HepG2 (cell line): ENCODE measurements at regions not wholly inside any gene's neighbourhood (a gene's known extent, or its start where the extent isn't known, plus 50 kb on each side); places are given as distances from the start of the nearest gene placed in this dataset.

ENCODE experiments used
- ATF3 ChIP-seq: sonication (generic); formaldehyde crosslinking; IDR thresholded peaks from 2 replicates; pipeline ENCODE4 v1.4.0; 2020; ENCODE audit warnings: missing genetic modification reagents
- CREB1 ChIP-seq, 2 experiments: fragments of 450-650 bp in 1 of 2; IDR thresholded peaks; 2 replicates each; pipeline ENCODE4 v1.6.1; 2016 to 2017; ENCODE audit warnings: control low read depth in 1 of 2, mild to moderate bottlenecking in 1 of 2, missing compliant biosample characterization in 1 of 2, missing genetic modification characterization in 1 of 2
- CTCF ChIP-seq: sonication (generic); formaldehyde crosslinking; IDR thresholded peaks from 2 replicates; pipeline ENCODE4 v1.5.0; 2020; ENCODE audit warnings: mild to moderate bottlenecking, missing genetic modification reagents, moderate library complexity
- FOXK1 ChIP-seq: sonication (generic); formaldehyde crosslinking; IDR thresholded peaks from 2 replicates; pipeline ENCODE4 v1.4.0; 2020; ENCODE audit warnings: low read depth, missing genetic modification reagents, borderline replicate concordance
- IRF1 ChIP-seq: sonication (generic); formaldehyde crosslinking; IDR thresholded peaks from 2 replicates; pipeline ENCODE4 v1.4.0; 2020; ENCODE audit warnings: low read depth, mild to moderate bottlenecking, missing genetic modification reagents
- KAT7 ChIP-seq: IDR thresholded peaks from 2 replicates; pipeline ENCODE4 v1.6.1; 2018; ENCODE audit warnings: borderline replicate concordance, missing compliant biosample characterization
- PRPF4 ChIP-seq: fragments of 200-400 bp; formaldehyde crosslinking; IDR thresholded peaks from 2 replicates; pipeline ENCODE4 v1.6.1; 2016; ENCODE audit warnings: low read length, low read depth; ENCODE audit not compliant: poor library complexity, severe bottlenecking
- TCF12 ChIP-seq, 2 experiments: fragments of 450-650 bp in 1 of 2; sonication (generic) in 1 of 2; formaldehyde crosslinking in 1 of 2; IDR thresholded peaks; 2 replicates each; pipeline versions ENCODE4 v1.6.1 to v1.8.0; 2017 to 2022; ENCODE audit warnings: antibody characterized with exemption in 1 of 2, mild to moderate bottlenecking in 1 of 2, missing genetic modification reagents in 1 of 2, moderate library complexity in 1 of 2
- ZNF589 ChIP-seq: sonication (generic); formaldehyde crosslinking; conservative IDR thresholded peaks from 2 replicates; pipeline ENCODE4 v1.8.0; 2022; ENCODE audit warnings: mild to moderate bottlenecking, moderate library complexity, missing genetic modification reagents
- ZNF780A ChIP-seq: sonication (generic); formaldehyde crosslinking; IDR thresholded peaks from 2 replicates; pipeline ENCODE4 v1.8.0; 2022; ENCODE audit warnings: mild to moderate bottlenecking, missing genetic modification reagents, moderate library complexity
- TF ChIP-seq, protein P1 (sequence below): conservative IDR thresholded peaks from 2 replicates; pipeline ENCODE4 v1.6.1; 2018; ENCODE audit warnings: missing genetic modification reagents
- TF ChIP-seq, protein P2 (sequence below): sonication (generic); formaldehyde crosslinking; IDR thresholded peaks from 2 replicates; pipeline ENCODE4 v1.8.0; 2022; ENCODE audit warnings: missing genetic modification reagents, mild to moderate bottlenecking, inconsistent platforms, borderline replicate concordance

DNA sequence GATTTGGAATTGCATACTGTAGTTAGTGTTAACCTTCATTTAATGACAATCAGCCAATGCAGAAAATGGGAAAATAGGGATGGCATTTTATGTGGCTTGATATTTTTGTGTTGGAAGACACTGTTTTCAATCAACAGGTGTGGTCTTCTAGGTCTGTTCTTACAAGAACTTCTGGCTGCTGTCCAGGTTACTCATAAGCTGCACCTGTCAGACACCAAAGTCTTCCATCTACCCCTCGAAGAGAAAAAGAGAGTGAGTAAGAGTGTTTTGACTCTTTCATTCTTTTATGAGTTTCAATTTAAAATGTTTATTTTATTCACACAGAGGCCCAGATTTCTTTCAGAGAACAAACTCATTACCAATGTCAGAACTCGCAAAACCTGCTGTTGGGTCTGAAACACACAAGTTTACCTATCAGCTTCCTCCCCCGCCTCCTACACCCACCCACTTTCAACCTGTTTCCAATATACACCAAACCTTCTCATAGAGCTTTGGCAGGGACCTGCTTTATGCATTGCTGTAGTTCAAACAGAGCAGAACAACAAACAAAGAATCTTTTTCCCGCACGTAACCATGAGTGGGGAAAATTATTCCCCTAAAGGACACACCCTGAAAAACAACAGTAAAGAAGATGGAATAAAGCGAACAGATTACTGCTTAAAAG, 767.7 kb upstream of the ALCAM start:
- TF ChIP-seq KAT7 (CRISPR knock-in tag) (no peak), ZNF780A (no peak), FOXK1 (CRISPR knock-in tag) (no peak), IRF1 (CRISPR knock-in tag) (no peak), ATF3 (CRISPR knock-in tag) (no peak), ZNF589 (CRISPR knock-in tag) (no peak), CREB1 (IDR thresholded peaks at IDR 0.05) (no peak), CREB1 (CRISPR knock-in tag; IDR thresholded peaks at IDR 0.05) (no peak), CTCF (CRISPR knock-in tag) (no peak), TCF12 (IDR thresholded peaks at IDR 0.05) (no peak), TCF12 (CRISPR knock-in tag; IDR thresholded peaks at IDR 0.05) (no peak), PRPF4 (no peak)
- TF ChIP-seq, protein P1, sequence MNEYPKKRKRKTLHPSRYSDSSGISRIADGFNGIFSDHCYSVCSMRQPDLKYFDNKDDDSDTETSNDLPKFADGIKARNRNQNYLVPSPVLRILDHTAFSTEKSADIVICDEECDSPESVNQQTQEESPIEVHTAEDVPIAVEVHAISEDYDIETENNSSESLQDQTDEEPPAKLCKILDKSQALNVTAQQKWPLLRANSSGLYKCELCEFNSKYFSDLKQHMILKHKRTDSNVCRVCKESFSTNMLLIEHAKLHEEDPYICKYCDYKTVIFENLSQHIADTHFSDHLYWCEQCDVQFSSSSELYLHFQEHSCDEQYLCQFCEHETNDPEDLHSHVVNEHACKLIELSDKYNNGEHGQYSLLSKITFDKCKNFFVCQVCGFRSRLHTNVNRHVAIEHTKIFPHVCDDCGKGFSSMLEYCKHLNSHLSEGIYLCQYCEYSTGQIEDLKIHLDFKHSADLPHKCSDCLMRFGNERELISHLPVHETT (CRISPR knock-in tag) = no peak
- TF ChIP-seq, protein P2, sequence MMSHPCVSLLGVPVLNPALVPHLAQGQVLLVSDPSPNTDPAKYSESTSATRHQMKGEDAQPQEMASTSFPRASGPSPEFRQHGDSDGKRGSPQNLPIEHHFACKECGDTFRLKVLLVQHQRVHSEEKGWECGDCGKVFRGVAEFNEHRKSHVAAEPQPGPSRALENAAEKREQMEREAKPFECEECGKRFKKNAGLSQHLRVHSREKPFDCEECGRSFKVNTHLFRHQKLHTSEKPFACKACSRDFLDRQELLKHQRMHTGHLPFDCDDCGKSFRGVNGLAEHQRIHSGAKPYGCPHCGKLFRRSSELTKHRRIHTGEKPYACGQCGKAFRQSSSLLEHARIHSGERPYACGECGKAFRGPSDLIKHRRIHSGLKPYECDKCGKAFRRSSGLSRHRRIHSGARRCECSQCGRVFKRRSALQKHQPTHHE (CRISPR knock-in tag) = no peak
